HEK293 (cell line): ENCODE measurements at regions not wholly inside any gene's neighbourhood (a gene's known extent, or its start where the extent isn't known, plus 50 kb on each side); places are given as distances from the start of the nearest gene placed in this dataset.

Experiments
- CTCF ChIA-PET: fragments of 350-600 bp; formaldehyde crosslinking; extraction: SDS; loops from one replicate; lab custom pipeline; 2021; ENCODE audit warnings: antibody characterized with exemption; lab: Yijun Ruan, JAX
- POLR2A ChIA-PET: fragments of 300-600 bp; formaldehyde crosslinking; extraction: SDS; loops from one replicate; lab custom pipeline; 2020; ENCODE audit warnings: antibody characterized with exemption, inconsistent platforms; lab: Yijun Ruan, JAX
- H3K27ac ChIP-seq: fragments of 200-500 bp; sonication (Bioruptor generic); 2 replicates; pipeline ENCODE4 v1.5.1; 2014; ENCODE audit warnings: low read depth, low read length, control low read depth, inconsistent platforms; ENCODE audit errors: extremely low read depth
- H3K36me3 ChIP-seq, 2 experiments: fragments of 200-500 bp in 1 of 2; sonication (Bioruptor generic) in 1 of 2; 1 replicate in 1 of 2; 2 replicates in 1 of 2; pipeline ENCODE4 v1.5.1; 2014 to 2017; ENCODE audit warnings: inconsistent platforms in 2 of 2, low read length in 2 of 2; ENCODE audit not compliant: control insufficient read depth in 2 of 2, insufficient read depth in 1 of 2
- H3K4me1 ChIP-seq: fragments of 200-500 bp; sonication (Bioruptor generic); 2 replicates; pipeline ENCODE4 v1.5.1; 2014; ENCODE audit warnings: mild to moderate bottlenecking, low read length, inconsistent platforms; ENCODE audit not compliant: control insufficient read depth, insufficient read depth
- H3K4me3 ChIP-seq: 2 replicates; pipeline ENCODE4 v1.5.1; 2011; ENCODE audit warnings: low read depth, mild to moderate bottlenecking, control low read depth, low read length, moderate library complexity
- H3K9me3 ChIP-seq: fragments of 200-500 bp; sonication (Bioruptor generic); 2 replicates; pipeline ENCODE4 v1.5.1; 2014; ENCODE audit warnings: low read depth, low read length, inconsistent platforms; ENCODE audit not compliant: control insufficient read depth, insufficient read depth
- EGR2 ChIP-seq: fragments of 450-650 bp; formaldehyde crosslinking; IDR thresholded peaks from 2 replicates; pipeline ENCODE4 v1.5.1; 2016; ENCODE audit warnings: low read depth, missing biosample characterization, missing genetic modification characterization
- HOXA7 ChIP-seq: sonication (generic); formaldehyde crosslinking; IDR thresholded peaks from 2 replicates; pipeline ENCODE4 v1.8.1; 2022; ENCODE audit warnings: missing genetic modification reagents, borderline replicate concordance
- HOXD13 ChIP-seq: sonication (generic); formaldehyde crosslinking; IDR thresholded peaks from 2 replicates; pipeline ENCODE4 v1.8.0; 2022; ENCODE audit warnings: missing genetic modification reagents, borderline replicate concordance
- PBX3 ChIP-seq: sonication (generic); formaldehyde crosslinking; IDR thresholded peaks from 2 replicates; pipeline ENCODE4 v1.8.1; 2022; ENCODE audit warnings: mild to moderate bottlenecking, moderate library complexity, missing genetic modification reagents
- TRIM28 ChIP-seq: IDR thresholded peaks from 2 replicates; pipeline ENCODE4 v1.6.1; 2011; ENCODE audit warnings: low read length, control low read depth, borderline replicate concordance
- ZNF140 ChIP-seq: fragments of 450-650 bp; formaldehyde crosslinking; IDR thresholded peaks from 2 replicates; pipeline ENCODE4 v1.5.1; 2016; ENCODE audit warnings: missing biosample characterization, missing genetic modification characterization
- ZNF146 ChIP-seq: fragments of 450-650 bp; formaldehyde crosslinking; IDR thresholded peaks from 2 replicates; pipeline ENCODE4 v1.5.1; 2016; ENCODE audit warnings: missing biosample characterization, missing genetic modification characterization
- ZNF211 ChIP-seq: fragments of 450-650 bp; formaldehyde crosslinking; IDR thresholded peaks from 2 replicates; pipeline ENCODE4 v1.5.1; 2016; ENCODE audit warnings: low read depth, missing biosample characterization, missing genetic modification characterization
- ZNF280D ChIP-seq: fragments of 450-650 bp; formaldehyde crosslinking; IDR thresholded peaks from 2 replicates; pipeline ENCODE4 v1.5.1; 2016; ENCODE audit warnings: missing biosample characterization, missing genetic modification characterization
- ZNF292 ChIP-seq: fragments of 450-650 bp; formaldehyde crosslinking; IDR thresholded peaks from 2 replicates; pipeline ENCODE4 v1.5.1; 2016; ENCODE audit warnings: low read depth, missing biosample characterization, missing genetic modification characterization, borderline replicate concordance
- ZNF324 ChIP-seq: fragments of 450-650 bp; formaldehyde crosslinking; IDR thresholded peaks from 2 replicates; pipeline ENCODE4 v1.5.1; 2016; ENCODE audit warnings: missing biosample characterization, missing genetic modification characterization
- ZNF394 ChIP-seq: fragments of 450-650 bp; formaldehyde crosslinking; IDR thresholded peaks from 2 replicates; pipeline ENCODE4 v1.5.1; 2016; ENCODE audit warnings: missing biosample characterization, missing genetic modification characterization, mild to moderate bottlenecking, moderate library complexity, borderline replicate concordance
- ZNF398 ChIP-seq: fragments of 450-650 bp; formaldehyde crosslinking; IDR thresholded peaks from 2 replicates; pipeline ENCODE4 v1.5.1; 2017; ENCODE audit warnings: missing biosample characterization, missing genetic modification characterization
- ZNF660 ChIP-seq: fragments of 450-650 bp; IDR thresholded peaks from 2 replicates; pipeline ENCODE4 v1.5.1; 2018; ENCODE audit warnings: missing biosample characterization, mild to moderate bottlenecking, missing genetic modification characterization
- ZNF677 ChIP-seq: fragments of 450-650 bp; IDR thresholded peaks from 2 replicates; pipeline ENCODE4 v1.5.0; 2018; ENCODE audit warnings: missing biosample characterization, mild to moderate bottlenecking, missing genetic modification characterization, moderate library complexity
- ZNF768 ChIP-seq: fragments of 450-650 bp; formaldehyde crosslinking; IDR thresholded peaks from 2 replicates; pipeline ENCODE4 v1.5.1; 2018; ENCODE audit warnings: missing biosample characterization, mild to moderate bottlenecking, missing genetic modification characterization
- ZNF791 ChIP-seq: fragments of 450-650 bp; formaldehyde crosslinking; IDR thresholded peaks from 2 replicates; pipeline ENCODE4 v1.5.1; 2016; ENCODE audit warnings: missing biosample characterization, missing genetic modification characterization
- ZSCAN5A ChIP-seq: fragments of 450-650 bp; formaldehyde crosslinking; IDR thresholded peaks from 2 replicates; pipeline ENCODE4 v1.5.1; 2016; ENCODE audit warnings: missing biosample characterization, missing genetic modification characterization
- TF ChIP-seq, protein P1 (sequence below): fragments of 450-650 bp; formaldehyde crosslinking; IDR thresholded peaks from 2 replicates; pipeline ENCODE4 v1.5.1; 2016; ENCODE audit warnings: missing biosample characterization, missing genetic modification characterization

GRCh38 chr2:203797276-203797675, 70.3 kb upstream of the CTLA4 start (continued):
- TF ChIP-seq ZNF398 (no peak), ZNF140 (tag by site-specific recombination) (no peak), ZNF324 (tag by site-specific recombination) (no peak), ZNF394 (no peak)

DNA sequence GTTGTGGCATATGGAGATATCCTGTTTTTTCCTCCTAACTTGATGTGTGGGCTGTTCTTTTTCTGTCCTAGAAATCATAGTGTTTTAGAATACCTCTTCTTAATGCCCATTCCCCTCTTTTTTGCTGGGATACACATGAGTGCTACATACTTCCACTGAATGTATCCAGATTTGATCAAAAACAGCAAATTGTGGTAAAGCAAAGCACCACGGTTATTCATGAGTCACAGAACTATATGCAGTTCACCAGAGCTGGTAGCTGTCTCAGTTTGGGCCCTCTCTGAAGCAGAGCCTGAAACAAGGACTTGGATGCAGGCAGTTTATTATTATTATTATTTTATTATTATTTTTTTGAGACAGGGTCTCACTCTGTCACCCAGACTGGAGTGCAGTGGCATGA, 69.9 kb upstream of the CTLA4 start:
- TF ChIP-seq ZNF677 (tag by site-specific recombination) = no peak
- no peak for TF ChIP-seq ZNF791 (tag by site-specific recombination)
- TF ChIP-seq, protein P1, sequence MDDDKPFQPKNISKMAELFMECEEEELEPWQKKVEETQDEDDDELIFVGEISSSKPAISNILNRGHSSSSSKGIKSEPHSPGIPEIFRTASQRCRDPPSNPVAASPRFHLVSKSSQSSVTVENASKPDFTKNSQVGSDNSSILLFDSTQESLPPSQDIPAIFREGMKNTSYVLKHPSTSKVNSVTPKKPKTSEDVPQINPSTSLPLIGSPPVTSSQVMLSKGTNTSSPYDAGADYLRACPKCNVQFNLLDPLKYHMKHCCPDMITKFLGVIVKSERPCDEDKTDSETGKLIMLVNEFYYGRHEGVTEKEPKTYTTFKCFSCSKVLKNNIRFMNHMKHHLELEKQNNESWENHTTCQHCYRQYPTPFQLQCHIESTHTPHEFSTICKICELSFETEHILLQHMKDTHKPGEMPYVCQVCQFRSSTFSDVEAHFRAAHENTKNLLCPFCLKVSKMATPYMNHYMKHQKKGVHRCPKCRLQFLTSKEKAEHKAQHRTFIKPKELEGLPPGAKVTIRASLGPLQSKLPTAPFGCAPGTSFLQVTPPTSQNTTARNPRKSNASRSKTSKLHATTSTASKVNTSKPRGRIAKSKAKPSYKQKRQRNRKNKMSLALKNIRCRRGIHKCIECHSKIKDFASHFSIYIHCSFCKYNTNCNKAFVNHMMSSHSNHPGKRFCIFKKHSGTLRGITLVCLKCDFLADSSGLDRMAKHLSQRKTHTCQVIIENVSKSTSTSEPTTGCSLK (tag by site-specific recombination) = no peak
- TF ChIP-seq, all 188 proteins: peak for 0
- no peak overlapping the region for H3K4me3 ChIP-seq
- ChIA-PET CTCF (no interaction called here), POLR2A (no interaction called here)
- no peaks in the 10 kb centered on the region for H3K4me1 ChIP-seq
- H3K9me3 ChIP-seq = no peaks in the 10 kb centered on the region
- H3K36me3 ChIP-seq = no peaks in the 10 kb centered on the region
- H3K27ac ChIP-seq = no peak overlapping the region

GRCh38 chr2:203798296-203799087, 69.1 kb upstream of the CTLA4 start:
- no peaks in the 10 kb centered on the region for H3K36me3 ChIP-seq
- ChIA-PET POLR2A (no interaction called here), CTCF (interaction anchor here (0.7 kb wide), 1 partner anchor 1210 kb away, joined by 3 read pairs; no protein-coding TSS in a partner anchor)
- no peak for TF ChIP-seq ZNF146
- TF ChIP-seq ZSCAN5A (tag by site-specific recombination) = no peak
- TF ChIP-seq ZNF292 = no peak
- no peak for TF ChIP-seq ZNF211 (tag by site-specific recombination)
- TF ChIP-seq, all 188 proteins: peak for 0
- Histone ChIP-seq H3K9me3 (no peaks in the 10 kb centered on the region), H3K4me3 (no peak overlapping the region), H3K4me1 (no peaks in the 10 kb centered on the region), H3K27ac (no peak overlapping the region)

DNA sequence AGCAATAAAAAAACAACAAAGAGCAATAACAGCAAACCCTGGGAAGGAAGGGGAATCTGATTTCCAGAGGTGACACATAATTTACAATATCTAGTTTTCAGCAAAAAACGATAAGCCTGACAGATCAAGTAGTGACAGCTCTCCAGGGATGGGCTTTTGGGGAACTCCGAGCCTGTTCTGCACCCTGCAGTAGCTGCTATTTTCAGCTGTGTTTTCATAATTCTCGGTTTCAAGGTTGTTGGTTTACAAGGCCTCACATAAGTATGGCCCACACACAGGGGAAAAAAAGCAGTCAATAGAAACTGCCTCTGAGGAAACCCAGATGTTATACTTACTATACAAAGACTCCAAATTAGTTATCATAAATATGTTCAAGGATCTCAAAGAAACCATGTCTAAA, 67.7 kb upstream of the CTLA4 start:
- no peaks in the 10 kb centered on the region for H3K36me3 ChIP-seq
- no peak overlapping the region for H3K4me3 ChIP-seq
- no peak for TF ChIP-seq HOXA7 (CRISPR knock-in tag)
- no peak for TF ChIP-seq ZNF280D
- TF ChIP-seq ZNF660 (tag by site-specific recombination) = no peak
- no peak for TF ChIP-seq TRIM28
- no peak for TF ChIP-seq ZNF768
- no peak for TF ChIP-seq PBX3
- TF ChIP-seq HOXD13 (CRISPR knock-in tag) = no peak
- TF ChIP-seq EGR2 (tag by site-specific recombination) = no peak
- ChIA-PET POLR2A (no interaction called here), CTCF (no interaction called here)
- H3K27ac ChIP-seq = no peak overlapping the region
- H3K4me1 ChIP-seq = no peaks in the 10 kb centered on the region
- H3K9me3 ChIP-seq = no peaks in the 10 kb centered on the region
